Ishikawa (cell line): ENCODE measurements at regions not wholly inside any gene's neighbourhood (a gene's known extent, or its start where the extent isn't known, plus 50 kb on each side); places are given as distances from the start of the nearest gene placed in this dataset.
A peak's percentile ranks its signal among the peaks of the same experiment; 100 is the strongest.

ENCODE experiments used
- CEBPB ChIP-seq: IDR thresholded peaks from 2 replicates; pipeline ENCODE4 v1.6.1; 2012
- CREB1 ChIP-seq: IDR thresholded peaks from 2 replicates; pipeline ENCODE4 v1.6.1; 2012; ENCODE audit warnings: low read depth
- EGR1 ChIP-seq: IDR thresholded peaks from 2 replicates; pipeline ENCODE4 v1.6.1; 2012
- EP300 ChIP-seq: IDR thresholded peaks from 2 replicates; pipeline ENCODE4 v1.6.1; 2012; ENCODE audit warnings: borderline replicate concordance
- FOXM1 ChIP-seq: IDR thresholded peaks from 2 replicates; pipeline ENCODE4 v1.6.1; 2012; ENCODE audit warnings: low read depth, borderline replicate concordance
- NFIC ChIP-seq: IDR thresholded peaks from 2 replicates; pipeline ENCODE4 v1.6.1; 2012
- RAD21 ChIP-seq: IDR thresholded peaks from 2 replicates; pipeline ENCODE4 v1.6.1; 2012; ENCODE audit warnings: low read depth
- TAF1 ChIP-seq: IDR thresholded peaks from 2 replicates; pipeline ENCODE4 v1.6.1; 2012; ENCODE audit warnings: low read depth, mild to moderate bottlenecking
- TCF12 ChIP-seq: IDR thresholded peaks from 2 replicates; pipeline ENCODE4 v1.6.1; 2012; ENCODE audit warnings: low read depth
- TEAD4 ChIP-seq: IDR thresholded peaks from 2 replicates; pipeline ENCODE4 v1.6.1; 2012
- YY1 ChIP-seq: IDR thresholded peaks from 2 replicates; pipeline ENCODE4 v1.6.1; 2012; ENCODE audit warnings: low read depth
- ZBTB7A ChIP-seq: IDR thresholded peaks from 2 replicates; pipeline ENCODE4 v1.6.1; 2012; ENCODE audit warnings: low read depth
- TF ChIP-seq, protein P1 (sequence below): IDR thresholded peaks from 2 replicates; pipeline ENCODE4 v1.6.1; 2012; ENCODE audit warnings: low read depth, mild to moderate bottlenecking
- TF ChIP-seq, protein P2 (sequence below): IDR thresholded peaks from 2 replicates; pipeline ENCODE4 v1.6.1; 2012
- TF ChIP-seq, protein P3 (sequence below): IDR thresholded peaks from 2 replicates; pipeline ENCODE4 v1.6.1; 2012

DNA sequence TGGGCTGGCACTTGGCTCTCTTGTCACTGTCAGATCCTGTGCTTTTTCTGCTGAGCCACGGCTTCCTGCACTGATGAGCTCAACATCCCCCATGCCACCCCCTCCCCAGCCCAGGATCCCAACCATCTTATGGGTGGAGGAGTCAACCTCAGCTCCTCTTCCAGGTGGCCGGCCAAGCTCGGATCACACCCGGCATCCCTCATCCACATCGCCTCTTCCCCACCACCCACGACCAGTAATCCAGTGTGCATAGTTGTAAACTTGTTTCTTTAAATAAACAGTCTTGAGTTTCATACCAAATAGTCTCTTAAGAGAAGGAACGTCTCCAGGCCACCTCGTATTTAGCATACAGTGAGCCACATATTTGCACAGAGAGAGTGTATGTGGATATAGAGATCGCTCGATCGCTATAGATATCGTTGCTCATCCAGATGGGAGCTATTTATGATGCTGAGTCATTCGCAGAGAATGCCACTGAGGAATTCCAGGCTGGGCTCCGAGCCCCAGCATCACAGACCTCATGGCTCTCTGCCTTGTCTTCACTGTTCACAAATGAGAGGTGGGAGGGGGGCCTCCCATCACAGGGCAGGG lies 61.8 kb upstream of the CPLX2 start:
- no peak for TF ChIP-seq NFIC
- TF ChIP-seq CREB1 = no peak
- TF ChIP-seq EP300 = no peak
- TF ChIP-seq ZBTB7A = no peak
- no peak for TF ChIP-seq FOXM1
- TF ChIP-seq EGR1 = no peak
- no peak for TF ChIP-seq TEAD4
- TF ChIP-seq RAD21 = no peak
- TF ChIP-seq TAF1 = no peak
- no peak for TF ChIP-seq TCF12
- TF ChIP-seq, protein P1, sequence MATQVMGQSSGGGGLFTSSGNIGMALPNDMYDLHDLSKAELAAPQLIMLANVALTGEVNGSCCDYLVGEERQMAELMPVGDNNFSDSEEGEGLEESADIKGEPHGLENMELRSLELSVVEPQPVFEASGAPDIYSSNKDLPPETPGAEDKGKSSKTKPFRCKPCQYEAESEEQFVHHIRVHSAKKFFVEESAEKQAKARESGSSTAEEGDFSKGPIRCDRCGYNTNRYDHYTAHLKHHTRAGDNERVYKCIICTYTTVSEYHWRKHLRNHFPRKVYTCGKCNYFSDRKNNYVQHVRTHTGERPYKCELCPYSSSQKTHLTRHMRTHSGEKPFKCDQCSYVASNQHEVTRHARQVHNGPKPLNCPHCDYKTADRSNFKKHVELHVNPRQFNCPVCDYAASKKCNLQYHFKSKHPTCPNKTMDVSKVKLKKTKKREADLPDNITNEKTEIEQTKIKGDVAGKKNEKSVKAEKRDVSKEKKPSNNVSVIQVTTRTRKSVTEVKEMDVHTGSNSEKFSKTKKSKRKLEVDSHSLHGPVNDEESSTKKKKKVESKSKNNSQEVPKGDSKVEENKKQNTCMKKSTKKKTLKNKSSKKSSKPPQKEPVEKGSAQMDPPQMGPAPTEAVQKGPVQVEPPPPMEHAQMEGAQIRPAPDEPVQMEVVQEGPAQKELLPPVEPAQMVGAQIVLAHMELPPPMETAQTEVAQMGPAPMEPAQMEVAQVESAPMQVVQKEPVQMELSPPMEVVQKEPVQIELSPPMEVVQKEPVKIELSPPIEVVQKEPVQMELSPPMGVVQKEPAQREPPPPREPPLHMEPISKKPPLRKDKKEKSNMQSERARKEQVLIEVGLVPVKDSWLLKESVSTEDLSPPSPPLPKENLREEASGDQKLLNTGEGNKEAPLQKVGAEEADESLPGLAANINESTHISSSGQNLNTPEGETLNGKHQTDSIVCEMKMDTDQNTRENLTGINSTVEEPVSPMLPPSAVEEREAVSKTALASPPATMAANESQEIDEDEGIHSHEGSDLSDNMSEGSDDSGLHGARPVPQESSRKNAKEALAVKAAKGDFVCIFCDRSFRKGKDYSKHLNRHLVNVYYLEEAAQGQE = no peak
- TF ChIP-seq, protein P2, sequence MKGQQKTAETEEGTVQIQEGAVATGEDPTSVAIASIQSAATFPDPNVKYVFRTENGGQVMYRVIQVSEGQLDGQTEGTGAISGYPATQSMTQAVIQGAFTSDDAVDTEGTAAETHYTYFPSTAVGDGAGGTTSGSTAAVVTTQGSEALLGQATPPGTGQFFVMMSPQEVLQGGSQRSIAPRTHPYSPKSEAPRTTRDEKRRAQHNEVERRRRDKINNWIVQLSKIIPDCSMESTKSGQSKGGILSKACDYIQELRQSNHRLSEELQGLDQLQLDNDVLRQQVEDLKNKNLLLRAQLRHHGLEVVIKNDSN = no peak
- no peak for TF ChIP-seq CEBPB
- TF ChIP-seq YY1 = no peak

DNA sequence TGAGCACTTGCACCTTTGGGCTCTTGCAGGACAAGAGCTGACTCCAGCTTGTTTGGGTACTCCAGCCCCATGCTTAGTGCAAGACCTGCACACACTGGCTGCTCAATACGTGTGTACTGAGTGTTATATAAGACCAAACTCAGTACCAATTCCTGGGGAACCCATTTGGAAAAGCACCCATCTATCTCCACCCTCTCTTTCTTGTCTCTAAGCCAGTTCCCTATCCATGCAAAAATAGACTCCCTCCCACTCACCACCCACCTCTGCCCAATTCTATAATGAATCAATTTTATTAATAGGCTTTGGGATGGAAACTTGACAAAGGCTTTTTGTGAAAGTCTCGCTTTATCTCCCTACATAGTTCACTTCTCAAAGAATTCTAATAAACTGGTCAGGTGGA lies 60.9 kb upstream of the CPLX2 start:
- TF ChIP-seq, protein P1 = no peak
- TF ChIP-seq NFIC = no peak
- TF ChIP-seq FOXM1 = no peak
- no peak for TF ChIP-seq EP300
- TF ChIP-seq CREB1 = no peak
- TF ChIP-seq, protein P2 = no peak
- TF ChIP-seq, protein P3, sequence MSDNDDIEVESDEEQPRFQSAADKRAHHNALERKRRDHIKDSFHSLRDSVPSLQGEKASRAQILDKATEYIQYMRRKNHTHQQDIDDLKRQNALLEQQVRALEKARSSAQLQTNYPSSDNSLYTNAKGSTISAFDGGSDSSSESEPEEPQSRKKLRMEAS = no peak
- TF ChIP-seq EGR1 = no peak
- TF ChIP-seq TAF1 = no peak
- TF ChIP-seq TCF12 = no peak
- TF ChIP-seq TEAD4 = no peak
- no peak for TF ChIP-seq YY1
- no peak for TF ChIP-seq CEBPB
- TF ChIP-seq ZBTB7A = no peak

DNA sequence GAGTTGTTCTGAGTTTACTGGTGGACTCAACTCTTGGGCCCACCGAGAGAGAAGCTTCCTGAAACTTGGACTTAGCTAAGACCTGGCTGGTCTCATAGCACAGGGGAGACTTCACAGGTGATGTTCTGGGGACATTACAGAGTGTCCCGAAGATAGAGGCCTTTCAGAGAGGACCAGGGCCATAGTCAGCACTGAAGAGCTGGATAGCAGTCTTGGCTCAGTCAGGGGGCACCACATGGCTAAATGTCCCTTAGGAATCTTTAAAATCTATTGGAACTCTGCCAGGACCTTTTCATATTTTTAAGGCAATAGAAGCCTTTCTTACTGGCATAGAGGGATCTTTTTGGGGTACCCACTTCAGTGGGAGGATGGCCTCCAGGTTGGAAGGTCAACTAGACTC lies 59.8 kb upstream of the CPLX2 start:
- TF ChIP-seq, protein P1 = peak; percentile 39; the same call in 1 of the 2 replicates
- no peak for TF ChIP-seq YY1

DNA sequence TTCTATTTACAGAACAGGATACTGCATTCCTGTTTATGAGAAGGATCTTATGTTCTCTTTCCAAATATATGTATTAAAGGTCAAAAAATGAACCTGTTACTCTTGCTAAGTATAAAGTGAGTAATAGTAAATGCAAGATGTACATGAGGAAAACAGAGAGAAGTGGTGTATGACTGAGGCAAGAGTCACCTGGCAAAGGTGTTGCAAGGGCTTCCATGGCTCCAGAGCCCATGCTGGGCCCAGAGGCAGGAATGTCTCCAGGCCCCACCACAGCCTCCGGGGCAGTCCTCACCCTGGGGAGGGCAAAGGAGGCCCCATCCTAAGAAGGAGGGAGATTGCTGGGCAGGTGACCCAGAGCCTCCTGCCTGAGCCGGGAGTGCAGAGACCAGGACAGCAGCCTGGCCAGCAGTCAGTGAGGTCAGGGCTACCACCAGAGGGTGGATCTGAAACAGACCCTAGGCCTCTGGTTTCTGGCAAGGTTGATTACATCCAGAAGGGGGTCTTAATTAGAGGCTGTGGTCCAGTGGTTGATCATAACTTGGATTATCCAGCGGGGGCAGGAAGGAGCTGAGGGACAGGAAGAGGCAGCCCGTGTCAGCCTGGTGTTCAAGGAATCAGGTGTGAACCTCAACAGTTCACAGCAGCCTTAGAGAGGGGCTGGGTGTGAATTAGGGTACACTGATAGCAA lies 57.3 kb upstream of the CPLX2 start:
- no peak for TF ChIP-seq RAD21
- no peak for TF ChIP-seq ZBTB7A
- TF ChIP-seq EP300 = no peak
- TF ChIP-seq, protein P3 = no peak
- TF ChIP-seq, protein P2 = no peak
- TF ChIP-seq CREB1 = no peak
- TF ChIP-seq, protein P1 = no peak
- TF ChIP-seq NFIC = no peak
- TF ChIP-seq EGR1 = no peak
- TF ChIP-seq TEAD4 = no peak
- no peak for TF ChIP-seq CEBPB
- TF ChIP-seq FOXM1 = no peak
- no peak for TF ChIP-seq TAF1
- no peak for TF ChIP-seq YY1
- no peak for TF ChIP-seq TCF12
